Activated CD4-positive, alpha-beta T cell treated with anti-CD3 and anti-CD28 coated beads for 4 hours (primary cell): ENCODE measurements at regions not wholly inside any gene's neighbourhood (a gene's known extent, or its start where the extent isn't known, plus 50 kb on each side); places are given as distances from the start of the nearest gene placed in this dataset.
"Not testable (repeated sequence)": the region's sequence is repeated elsewhere in the genome, so short reads cannot be mapped to it uniquely, and the experiment has no call there.

ENCODE experiments used
- DNase-seq, 2 donors: peaks; one replicate each; pipeline ENCODE4 v3.0.0-alpha.2; 2020

- DNase-seq = no peak
These were observed 391.3 kb upstream of the GYPC start for GRCh38 chr2:126264625-126265024.

GRCh38 chr2:126269911-126270310 is 386.0 kb upstream of the GYPC start:
- no peak for DNase-seq

GRCh38 chr2:126270587-126270986 is 385.4 kb upstream of the GYPC start:
- no peak for DNase-seq

- DNase-seq = no peak
These were observed 383.6 kb upstream of the GYPC start for GRCh38 chr2:126272401-126272800.

GRCh38 chr2:126275098-126275497 is 380.9 kb upstream of the GYPC start:
- no peak for DNase-seq

GRCh38 chr2:126276268-126276667 is 379.7 kb upstream of the GYPC start:
- not testable (repeated sequence) for DNase-seq

GRCh38 chr2:126288362-126288761 is 367.6 kb upstream of the GYPC start:
- DNase-seq = no peak

- not testable (repeated sequence) for DNase-seq
These were observed 362.0 kb upstream of the GYPC start for GRCh38 chr2:126293962-126294361.

- no peak for DNase-seq
These were observed 356.4 kb upstream of the GYPC start for GRCh38 chr2:126299469-126299976.

GRCh38 chr2:126300348-126300747 is 355.6 kb upstream of the GYPC start:
- no peak for DNase-seq

- DNase-seq = no peak
These were observed 353.9 kb upstream of the GYPC start for GRCh38 chr2:126302043-126302442.

- no peak for DNase-seq
These were observed 352.8 kb upstream of the GYPC start for GRCh38 chr2:126303113-126303512.

- no peak for DNase-seq
These were observed 351.8 kb upstream of the GYPC start for GRCh38 chr2:126304154-126304553.

- DNase-seq = no peak
These were observed 349.4 kb upstream of the GYPC start for GRCh38 chr2:126306539-126306938.

GRCh38 chr2:126307740-126308139 is 348.2 kb upstream of the GYPC start:
- DNase-seq = no peak

GRCh38 chr2:126309185-126309584 is 346.8 kb upstream of the GYPC start:
- no peak for DNase-seq

- no peak for DNase-seq
These were observed 343.4 kb upstream of the GYPC start for GRCh38 chr2:126312579-126312978.

- no peak for DNase-seq
These were observed 340.1 kb upstream of the GYPC start for GRCh38 chr2:126315828-126316227.

- DNase-seq = no peak
These were observed 338.0 kb upstream of the GYPC start for GRCh38 chr2:126317790-126318431.

GRCh38 chr2:126322342-126322741 is 333.6 kb upstream of the GYPC start:
- no peak for DNase-seq

GRCh38 chr2:126325202-126325601 is 330.8 kb upstream of the GYPC start:
- DNase-seq = no peak

- no peak for DNase-seq
These were observed 326.8 kb upstream of the GYPC start for GRCh38 chr2:126329173-126329572.

- DNase-seq = no peak
These were observed 313.5 kb upstream of the GYPC start for GRCh38 chr2:126342457-126342856.

- no peak for DNase-seq
These were observed 312.8 kb upstream of the GYPC start for GRCh38 chr2:126343136-126343535.

GRCh38 chr2:126344493-126344892 is 311.5 kb upstream of the GYPC start:
- no peak for DNase-seq
